HCT116 (cell line): ENCODE measurements at regions not wholly inside any gene's neighbourhood (a gene's known extent, or its start where the extent isn't known, plus 50 kb on each side); places are given as distances from the start of the nearest gene placed in this dataset.

Experiments
- CEBPB ChIP-seq: IDR thresholded peaks from 2 replicates; pipeline ENCODE4 v1.6.1; 2012; ENCODE audit warnings: low read depth
- CTCF ChIP-seq, 3 experiments: fragments of 200-600 bp in 1 of 3; sonication (generic) in 1 of 3; IDR thresholded peaks in 2 of 3; conservative IDR thresholded peaks in 1 of 3; 2 replicates each; pipeline ENCODE4 v1.5.1; 2012 to 2017; ENCODE audit warnings: low read depth in 2 of 3, low read length in 2 of 3, antibody characterized with exemption in 1 of 3, borderline replicate concordance in 1 of 3, control low read depth in 1 of 3, mild to moderate bottlenecking in 1 of 3, mixed read lengths in 1 of 3, mixed run types in 1 of 3, moderate library complexity in 1 of 3; ENCODE audit not compliant: insufficient read depth in 1 of 3
- JUND ChIP-seq: IDR thresholded peaks from 2 replicates; pipeline ENCODE4 v1.6.1; 2012
- MAX ChIP-seq: IDR thresholded peaks from 2 replicates; pipeline ENCODE4 v1.6.1; 2012
- POLR2A ChIP-seq: IDR thresholded peaks from 2 replicates; pipeline ENCODE4 v1.7.0; 2011; ENCODE audit warnings: borderline replicate concordance; ENCODE audit not compliant: insufficient read depth, insufficient read length; ENCODE audit errors: extremely low read depth
- POLR2AphosphoS5 ChIP-seq: IDR thresholded peaks from 2 replicates; pipeline ENCODE4 v1.6.1; 2011; ENCODE audit warnings: mild to moderate bottlenecking, low read depth, low read length, moderate library complexity
- RAD21 ChIP-seq: IDR thresholded peaks from 2 replicates; pipeline ENCODE4 v1.6.1; 2012; ENCODE audit warnings: low read depth, mild to moderate bottlenecking
- SRF ChIP-seq: IDR thresholded peaks from 2 replicates; pipeline ENCODE4 v1.6.1; 2012; ENCODE audit warnings: low read depth
- ZNF274 ChIP-seq: fragments of 200-500 bp; sonication (Bioruptor generic); IDR thresholded peaks from 2 replicates; pipeline ENCODE4 v1.6.1; 2014; ENCODE audit warnings: mild to moderate bottlenecking, low read depth, low read length, inconsistent platforms
- TF ChIP-seq, protein P1 (sequence below): IDR thresholded peaks from 2 replicates; pipeline ENCODE4 v1.6.1; 2012

GRCh38 chr14:54208751-54209150, 188.1 kb upstream of the CDKN3 start:
- TF ChIP-seq POLR2A = no peak
- TF ChIP-seq CTCF (IDR thresholded peaks at IDR 0.05 in 2 of 3, conservative IDR thresholded peaks at IDR 0.05 in 1 of 3; ENCODE audit: borderline replicate concordance in 1 of 3, insufficient read depth in 1 of 3, low read depth in 2 of 3, low read length in 2 of 3) = no peak
- TF ChIP-seq JUND = no peak
- TF ChIP-seq MAX = no peak
- no peak for TF ChIP-seq SRF
- TF ChIP-seq, protein P1, sequence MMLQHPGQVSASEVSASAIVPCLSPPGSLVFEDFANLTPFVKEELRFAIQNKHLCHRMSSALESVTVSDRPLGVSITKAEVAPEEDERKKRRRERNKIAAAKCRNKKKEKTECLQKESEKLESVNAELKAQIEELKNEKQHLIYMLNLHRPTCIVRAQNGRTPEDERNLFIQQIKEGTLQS = no peak
- TF ChIP-seq POLR2AphosphoS5 = no peak
- no peak for TF ChIP-seq CEBPB
- no peak for TF ChIP-seq RAD21
- no peak for TF ChIP-seq ZNF274
